Esophagus squamous epithelium (tissue), 5 donors: ENCODE measurements at regions not wholly inside any gene's neighbourhood (a gene's known extent, or its start where the extent isn't known, plus 50 kb on each side); places are given as distances from the start of the nearest gene placed in this dataset.

ENCODE experiments used
- DNase-seq: peaks from one replicate; lab custom pipeline; 2025; lab: John Stamatoyannopoulos, UW
- H3K27ac ChIP-seq, 4 donors: fragments of 200-600 bp; sonication (generic); one replicate each; pipeline ENCODE4 v1.5.1; 2016 to 2019; ENCODE audit warnings: mild to moderate bottlenecking in 1 of 4
- H3K27me3 ChIP-seq, 4 donors: fragments of 200-600 bp; sonication (generic); 1 replicate in 3 of 4; 2 replicates in 1 of 4; pipeline versions ENCODE4 v1.5.1 to v1.6.0; 2017 to 2021; ENCODE audit warnings: antibody characterized with exemption in 1 of 4
- H3K36me3 ChIP-seq, 3 donors: fragments of 200-600 bp; sonication (generic); one replicate each; pipeline ENCODE4 v1.5.1; 2016 to 2019
- H3K4me1 ChIP-seq, 3 donors: fragments of 200-600 bp; sonication (generic); one replicate each; pipeline ENCODE4 v1.5.1; 2017 to 2019
- H3K4me3 ChIP-seq, 4 donors: fragments of 200-600 bp; sonication (generic); 1 replicate in 3 of 4; 2 replicates in 1 of 4; pipeline ENCODE4 v1.5.1; 2016 to 2019; ENCODE audit warnings: mild to moderate bottlenecking in 2 of 4, moderate library complexity in 1 of 4
- H3K9me3 ChIP-seq, 3 donors: fragments of 200-600 bp; sonication (generic); one replicate each; pipeline ENCODE4 v1.5.1; 2016 to 2019
- CTCF ChIP-seq, 6 experiments: fragments of 450-650 bp in 4 of 6; fragments of 200-600 bp in 2 of 6; sonication (generic) in 2 of 6; IDR thresholded peaks; one replicate each; pipeline ENCODE4 v1.5.1; 2016 to 2019; ENCODE audit warnings: antibody characterized with exemption in 6 of 6, mild to moderate bottlenecking in 4 of 6, moderate library complexity in 4 of 6
- POLR2A ChIP-seq, 4 donors: fragments of 450-650 bp; IDR thresholded peaks; one replicate each; pipeline ENCODE4 v1.6.1; 2017; ENCODE audit warnings: antibody characterized with exemption in 4 of 4, mild to moderate bottlenecking in 4 of 4, moderate library complexity in 3 of 4
- WGBS, 2 donors: methylation state at CpG; one replicate each; pipeline ENCODE4 v1.1.5; 2018; 5-methylcytosine and 5-hydroxymethylcytosine counted together
- intact Hi-C: fragments of 100-400 bp; cut with DNase I; formaldehyde crosslinking; loops from one replicate; pipeline ENCODE4 v1.15.0; 2022
- donor health status: DM: yes; HTN: yes; CAD: no.

- H3K4me3 ChIP-seq, result no peak overlapping the region
- intact Hi-C loops, result no loop called here
- no peaks in the 10 kb centered on the region for H3K27me3 ChIP-seq
- no peak overlapping the region for H3K27ac ChIP-seq
- TF ChIP-seq CTCF (IDR thresholded peaks at IDR 0.05), result no peak
- H3K36me3 ChIP-seq, result no peaks in the 10 kb centered on the region
- DNase-seq, result no peak
- H3K9me3 ChIP-seq, result no peaks in the 10 kb centered on the region
- H3K4me1 ChIP-seq, result peaks cover 0 to 12% (median 0%) of the 10 kb centered on the region in 3 donors
These were observed 1001.8 kb downstream of the BCL11B start for GRCh38 chr14:98270201-98270600.

DNA sequence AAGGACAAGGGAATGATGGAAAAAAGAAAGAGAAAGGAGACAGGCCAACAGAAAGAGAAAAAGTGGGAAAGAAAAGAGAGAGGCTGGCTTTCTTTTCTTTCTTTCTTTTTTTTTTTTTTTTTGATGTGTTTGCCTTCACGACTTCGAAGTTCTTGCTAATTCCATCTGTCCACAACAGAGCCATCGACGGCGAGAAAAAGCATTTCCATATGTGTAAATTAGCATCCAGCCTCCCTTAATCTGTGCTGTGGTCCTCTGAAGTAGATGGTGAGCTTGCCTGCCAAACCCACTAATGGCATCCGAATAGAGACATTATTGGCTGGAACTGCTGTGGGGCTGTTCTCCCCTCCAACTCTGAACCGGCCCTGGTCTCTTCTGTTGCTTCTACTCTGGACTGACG lies 997.4 kb downstream of the BCL11B start:
- 82 to 83% methylated on average over 8 of the region's 8 CpGs for WGBS, 2 donors
- Histone ChIP-seq H3K4me3 (no peak overlapping the region), H3K27me3 (no peaks in the 10 kb centered on the region), H3K36me3 (no peaks in the 10 kb centered on the region), H3K27ac (no peak overlapping the region), H3K4me1 (peaks cover 0 to 17% (median 0%) of the 10 kb centered on the region in 3 donors), H3K9me3 (no peaks in the 10 kb centered on the region)
- DNase-seq, result no peak
- TF ChIP-seq POLR2A (IDR thresholded peaks at IDR 0.05) (no peak), CTCF (IDR thresholded peaks at IDR 0.05) (no peak)
- intact Hi-C loops, result no loop called here

DNA sequence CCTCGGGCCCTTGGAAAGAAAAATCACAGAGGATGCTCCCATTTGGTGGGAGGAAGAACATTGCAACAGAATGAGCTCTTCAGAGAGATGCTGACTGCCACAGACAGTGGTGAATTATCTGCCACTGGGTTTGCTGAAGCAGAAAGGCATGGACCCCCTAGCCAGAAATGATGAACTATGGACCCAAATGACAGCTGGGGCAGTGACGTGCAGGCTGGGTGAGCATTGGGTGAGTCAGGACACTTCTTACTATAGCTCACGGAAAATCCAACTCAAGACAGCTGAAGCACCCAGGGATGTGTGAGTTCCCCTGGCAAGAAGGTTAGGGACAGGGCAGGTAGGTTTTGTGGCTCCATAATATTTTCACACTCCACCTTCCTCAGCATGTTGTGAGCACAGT lies 993.2 kb downstream of the BCL11B start:
- DNase-seq, result no peak

DNA sequence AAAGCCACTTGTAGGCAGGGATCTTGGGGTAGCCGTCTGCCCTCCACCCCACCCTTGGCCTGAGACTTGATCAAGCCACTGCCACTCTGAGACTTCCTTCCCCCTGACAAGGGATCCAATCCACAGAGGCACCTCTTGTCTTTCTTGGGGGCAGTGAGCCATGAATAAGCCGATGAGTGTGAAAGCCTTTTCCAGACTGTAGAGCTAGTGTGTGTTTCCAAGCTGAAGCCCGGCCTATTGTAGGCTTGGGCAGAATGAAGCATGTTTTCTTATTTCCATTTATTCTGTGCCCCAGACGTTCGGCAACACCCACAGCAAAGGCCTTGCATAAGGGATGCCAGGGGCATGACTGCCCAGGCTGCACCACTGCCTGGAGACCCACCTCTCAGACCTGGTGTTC lies 991.6 kb downstream of the BCL11B start:
- no peak for DNase-seq
- Histone ChIP-seq H3K4me1 (peaks cover 0 to 3% (median 0%) of the 10 kb centered on the region in 3 donors), H3K36me3 (no peaks in the 10 kb centered on the region), H3K4me3 (no peak overlapping the region), H3K9me3 (no peaks in the 10 kb centered on the region), H3K27me3 (no peaks in the 10 kb centered on the region), H3K27ac (no peak overlapping the region)
- no peak for TF ChIP-seq POLR2A (IDR thresholded peaks at IDR 0.05)
- no peak for TF ChIP-seq CTCF (IDR thresholded peaks at IDR 0.05)
- 84 to 85% methylated on average over 5 of the region's 5 CpGs for WGBS, 2 donors
- intact Hi-C loops, result no loop called here

More for the DNA sequence above, 993.2 kb downstream of the BCL11B start:
- no peaks in the 10 kb centered on the region for H3K36me3 ChIP-seq
- H3K27me3 ChIP-seq, result no peaks in the 10 kb centered on the region
- H3K9me3 ChIP-seq, result no peaks in the 10 kb centered on the region
- WGBS, 2 donors, result 77 to 82% methylated on average over 3 of the region's 3 CpGs
- intact Hi-C loops, result no loop called here
- H3K4me3 ChIP-seq, result no peak overlapping the region
- peaks cover 0 to 9% (median 0%) of the 10 kb centered on the region in 3 donors for H3K4me1 ChIP-seq
- H3K27ac ChIP-seq, result no peak overlapping the region
- TF ChIP-seq POLR2A (IDR thresholded peaks at IDR 0.05), result no peak
- no peak for TF ChIP-seq CTCF (IDR thresholded peaks at IDR 0.05)

DNA sequence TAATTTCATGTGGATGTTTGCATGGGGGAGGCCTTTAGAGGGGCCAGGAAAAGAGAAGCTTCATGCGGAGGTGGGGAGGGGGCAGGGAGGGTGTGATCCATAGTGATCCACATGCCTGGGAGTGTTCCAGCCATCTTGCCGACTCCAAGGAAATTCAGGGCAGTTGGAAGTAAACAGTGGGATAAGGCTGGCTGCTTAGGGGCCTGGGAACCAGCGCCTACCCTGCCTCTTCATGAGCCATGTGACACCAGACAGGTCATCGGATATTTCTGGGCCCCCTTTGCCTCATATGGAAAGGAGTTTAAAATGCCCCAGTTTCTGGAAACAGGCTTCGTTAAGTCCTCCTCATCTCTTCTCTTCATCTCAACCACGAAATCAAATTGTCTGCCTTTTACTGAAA lies 983.2 kb downstream of the BCL11B start:
- Histone ChIP-seq H3K27ac (no peak overlapping the region), H3K27me3 (no peaks in the 10 kb centered on the region), H3K9me3 (no peaks in the 10 kb centered on the region), H3K36me3 (no peaks in the 10 kb centered on the region), H3K4me1 (peaks cover 0 to 19% (median 8%) of the 10 kb centered on the region in 3 donors), H3K4me3 (no peak overlapping the region)
- TF ChIP-seq CTCF (IDR thresholded peaks at IDR 0.05) (no peak), POLR2A (IDR thresholded peaks at IDR 0.05) (no peak)
- WGBS, 2 donors, result 79 to 87% methylated on average over 6 of the region's 6 CpGs
- no peak for DNase-seq
- intact Hi-C loops, result no loop called here
